ENCODE measurements at regions not wholly inside any gene's neighbourhood (a gene's known extent, or its start where the extent isn't known, plus 50 kb on each side); places are given as distances from the start of the nearest gene placed in this dataset.

DNA sequence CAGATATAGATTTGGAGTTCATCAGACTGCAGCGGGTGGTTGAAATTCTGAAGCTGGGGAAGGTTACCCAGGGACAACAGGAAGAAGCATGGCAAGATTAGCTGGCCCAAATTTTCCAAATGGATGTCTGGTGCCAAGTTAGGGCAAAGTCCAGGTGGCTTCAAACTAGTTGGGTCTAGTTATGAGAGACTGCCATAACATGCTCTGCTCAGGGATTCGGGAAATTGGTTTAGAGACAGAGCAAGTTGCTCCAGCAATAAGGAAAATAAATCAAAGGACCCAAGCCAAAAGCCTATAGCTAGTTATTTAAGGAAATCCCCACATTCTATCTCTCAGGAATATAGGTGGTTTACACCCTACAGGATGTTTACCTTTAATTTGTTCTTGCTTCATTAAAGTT is 125.7 kb upstream of the BTG1 start:
- DNase-seq (ENCODE audit: low spot score in 2 of 2): no peak
- no peak for ATAC-seq (ENCODE audit: low read depth)
- H3K9me3 Mint-ChIP-seq: no peaks in the 10 kb centered on the region
- no peak overlapping the region for H3K4me3 Mint-ChIP-seq
- no peak overlapping the region for H3K27ac Mint-ChIP-seq
- peaks cover 2% of the 10 kb centered on the region for H3K36me3 Mint-ChIP-seq
- peaks cover 9% of the 10 kb centered on the region for H3K4me1 Mint-ChIP-seq
- no peaks in the 10 kb centered on the region for H3K27me3 Mint-ChIP-seq

DNA sequence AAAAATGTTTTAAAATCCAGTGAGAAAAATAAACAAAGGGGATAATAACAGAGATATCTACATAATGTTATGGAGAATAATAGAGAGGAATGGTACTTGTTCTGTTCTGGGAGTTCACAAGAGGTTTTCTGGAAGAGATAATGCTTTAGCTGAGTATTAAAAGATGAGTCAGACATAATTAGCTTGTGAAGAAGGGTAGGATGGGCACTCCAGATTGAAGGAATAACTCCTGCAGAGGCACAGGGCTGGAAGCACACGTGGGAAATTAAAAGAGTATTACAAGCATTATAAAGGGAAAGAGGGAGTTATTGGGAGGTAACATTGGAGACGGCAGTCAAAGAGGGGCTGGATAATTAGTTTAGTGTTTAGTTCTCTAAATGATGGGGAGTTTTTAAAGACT is 124.9 kb upstream of the BTG1 start:
- H3K4me3 Mint-ChIP-seq: no peak overlapping the region
- ATAC-seq (ENCODE audit: low read depth): no peak
- H3K4me1 Mint-ChIP-seq: peaks cover 9% of the 10 kb centered on the region

DNA sequence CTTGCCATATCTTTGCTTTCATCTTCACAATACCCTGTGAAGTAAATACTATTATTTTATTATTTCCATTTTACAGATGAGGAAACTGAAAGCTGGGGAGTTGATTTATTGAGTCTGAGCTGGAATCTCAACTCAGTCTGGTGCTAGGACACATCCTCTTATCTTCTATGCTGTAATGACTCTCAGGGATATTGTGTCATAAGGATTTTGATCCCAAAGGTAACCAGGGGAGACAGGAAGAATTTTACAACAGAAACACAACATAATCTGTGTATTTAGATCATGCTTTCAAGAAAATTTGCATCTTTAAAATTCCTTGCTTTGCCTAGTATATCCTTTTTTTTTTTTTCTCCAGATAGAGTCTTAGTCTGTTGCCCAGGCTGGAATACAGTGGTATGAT is 123.3 kb upstream of the BTG1 start:
- Mint-ChIP-seq H3K27ac (no peak overlapping the region), H3K27me3 (no peaks in the 10 kb centered on the region), H3K36me3 (peaks cover 2% of the 10 kb centered on the region), H3K4me1 (peaks cover 9% of the 10 kb centered on the region), H3K9me3 (no peaks in the 10 kb centered on the region), H3K4me3 (no peak overlapping the region)
- DNase-seq (ENCODE audit: low spot score in 2 of 2): no peak
- no peak for ATAC-seq (ENCODE audit: low read depth)

More for the DNA sequence above, 124.9 kb upstream of the BTG1 start:
- Mint-ChIP-seq H3K9me3 (no peaks in the 10 kb centered on the region), H3K27me3 (no peaks in the 10 kb centered on the region), H3K27ac (no peak overlapping the region), H3K36me3 (peaks cover 2% of the 10 kb centered on the region)
- no peak for DNase-seq (ENCODE audit: low spot score in 2 of 2)

DNA sequence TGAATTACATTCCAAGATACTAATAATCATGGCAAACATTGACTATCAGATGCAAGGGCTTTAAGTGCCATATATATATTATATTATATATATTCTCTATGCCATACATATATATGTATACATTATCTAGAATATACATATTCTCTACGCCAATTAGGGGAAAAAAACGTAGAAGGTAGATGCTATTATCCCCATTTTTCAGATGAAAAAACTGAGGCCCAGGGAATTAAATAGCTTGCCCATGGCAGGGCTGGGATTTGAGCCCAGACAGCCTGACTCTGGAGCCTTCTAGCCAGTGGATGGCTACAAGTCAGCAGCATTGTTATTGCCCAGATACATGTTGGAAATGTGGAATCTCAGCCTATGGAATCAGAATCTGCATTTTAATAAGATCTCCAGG is 116.0 kb upstream of the BTG1 start:
- DNase-seq (ENCODE audit: low spot score in 2 of 2): no peak
- H3K27ac Mint-ChIP-seq: no peak overlapping the region
- H3K4me1 Mint-ChIP-seq: peaks cover 14% of the 10 kb centered on the region
- no peaks in the 10 kb centered on the region for H3K27me3 Mint-ChIP-seq
- H3K4me3 Mint-ChIP-seq: no peak overlapping the region
- H3K9me3 Mint-ChIP-seq: no peaks in the 10 kb centered on the region
- no peak for ATAC-seq (ENCODE audit: low read depth)
- peaks cover 2% of the 10 kb centered on the region for H3K36me3 Mint-ChIP-seq

DNA sequence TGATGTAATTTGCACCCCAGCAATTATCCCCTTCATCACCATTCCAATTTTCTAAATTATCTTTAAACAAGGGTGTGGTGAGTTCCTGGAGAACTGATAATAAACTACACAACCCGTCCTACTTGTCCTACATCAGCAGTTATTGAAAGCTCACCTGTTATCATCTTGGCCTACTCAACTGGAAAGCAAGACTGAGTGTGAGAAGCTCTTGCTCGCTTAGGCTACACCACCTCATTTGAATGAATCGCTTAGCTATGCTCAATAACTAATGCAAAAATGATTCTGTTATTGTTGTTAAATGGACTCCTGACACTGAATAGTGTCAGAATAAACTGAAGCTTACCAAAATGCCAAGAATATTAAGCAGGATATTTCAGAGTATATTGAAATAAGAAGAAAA is 115.4 kb upstream of the BTG1 start:
- H3K9me3 Mint-ChIP-seq: no peaks in the 10 kb centered on the region
- ATAC-seq (ENCODE audit: low read depth) (peak; percentile 76), DNase-seq (ENCODE audit: low spot score in 2 of 2) (no peak)
- no peaks in the 10 kb centered on the region for H3K27me3 Mint-ChIP-seq
- no peak overlapping the region for H3K4me3 Mint-ChIP-seq
- peaks cover 17% of the 10 kb centered on the region for H3K4me1 Mint-ChIP-seq
- no peak overlapping the region for H3K27ac Mint-ChIP-seq
- peaks cover 4% of the 10 kb centered on the region for H3K36me3 Mint-ChIP-seq

DNA sequence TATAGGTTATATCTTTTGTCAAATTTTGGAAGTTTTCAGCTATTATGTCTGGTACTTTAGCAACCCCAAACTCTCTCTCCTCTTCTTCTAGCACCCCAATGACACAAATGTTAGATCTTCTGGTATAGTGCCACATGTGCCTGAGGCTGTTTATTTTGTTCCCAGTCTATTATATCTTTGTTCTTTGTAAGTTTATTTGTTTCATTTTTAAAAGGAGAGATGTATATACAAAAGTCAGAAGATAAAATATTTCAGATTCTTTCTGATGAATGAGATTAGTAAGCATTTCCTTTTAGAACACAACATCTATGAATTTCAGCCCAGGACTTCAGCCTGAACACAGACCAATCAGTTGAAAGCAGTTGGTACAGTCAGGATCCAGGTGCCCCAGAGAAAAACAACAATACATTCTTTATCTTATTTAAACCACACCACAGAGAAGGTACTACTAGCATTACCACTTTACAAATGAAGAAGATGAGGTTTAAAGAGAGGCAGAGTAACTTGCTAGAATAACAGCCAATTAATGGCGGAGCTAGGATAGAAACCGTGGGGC is 114.1 kb upstream of the BTG1 start:
- peaks cover 3% of the 10 kb centered on the region for H3K9me3 Mint-ChIP-seq
- no peaks in the 10 kb centered on the region for H3K27me3 Mint-ChIP-seq
- DNase-seq (ENCODE audit: low spot score in 2 of 2) (no peak), ATAC-seq (ENCODE audit: low read depth) (no peak)
- no peak overlapping the region for H3K27ac Mint-ChIP-seq
- peaks cover 19% of the 10 kb centered on the region for H3K4me1 Mint-ChIP-seq
- H3K4me3 Mint-ChIP-seq: no peak overlapping the region
- peaks cover 6% of the 10 kb centered on the region for H3K36me3 Mint-ChIP-seq

DNA sequence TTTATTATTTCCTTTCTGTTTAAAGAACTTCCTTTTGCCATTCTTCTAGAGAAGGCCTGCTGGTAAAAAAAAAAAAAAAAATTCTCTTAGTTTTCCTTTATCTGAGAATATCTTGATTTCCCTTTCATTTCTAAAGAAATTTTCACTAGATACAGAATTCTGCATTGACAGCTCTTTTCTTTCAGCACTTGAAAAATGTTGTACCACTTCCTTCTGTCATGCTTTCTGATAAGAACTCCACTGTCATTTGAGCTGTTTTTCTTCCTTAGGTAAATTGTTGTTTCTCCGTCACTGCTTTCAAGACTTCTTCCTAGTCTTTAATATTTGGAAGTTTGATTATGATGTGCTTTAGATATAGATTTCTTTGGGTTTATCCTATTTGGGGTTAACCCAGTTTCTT is 113.6 kb upstream of the BTG1 start:
- Mint-ChIP-seq H3K27me3 (no peaks in the 10 kb centered on the region), H3K4me3 (no peak overlapping the region)

DNA sequence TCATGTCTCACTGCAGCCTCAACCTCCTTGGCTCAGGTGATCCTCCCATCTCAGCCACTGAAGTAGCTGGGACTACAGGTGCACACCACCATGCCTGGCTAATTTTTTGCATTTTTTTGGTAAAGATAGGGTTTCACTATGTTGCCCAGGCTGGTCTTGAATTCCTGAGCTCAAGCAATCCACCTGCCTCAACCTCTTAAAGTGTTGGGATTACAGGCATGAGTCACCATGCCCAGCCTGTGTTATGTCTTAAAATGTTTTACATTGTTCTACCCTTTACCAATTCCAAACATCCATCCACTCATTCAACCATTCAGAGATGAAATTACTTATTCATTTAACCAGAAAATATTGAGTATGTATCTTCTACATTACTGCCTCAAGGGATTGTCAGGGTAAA is 111.6 kb upstream of the BTG1 start:
- peaks cover 19% of the 10 kb centered on the region for H3K4me1 Mint-ChIP-seq
- H3K4me3 Mint-ChIP-seq: no peak overlapping the region
- DNase-seq (ENCODE audit: low spot score in 2 of 2) (no peak), ATAC-seq (ENCODE audit: low read depth) (no peak)
- no peaks in the 10 kb centered on the region for H3K27me3 Mint-ChIP-seq
- no peak overlapping the region for H3K27ac Mint-ChIP-seq
- H3K36me3 Mint-ChIP-seq: peaks cover 9% of the 10 kb centered on the region
- H3K9me3 Mint-ChIP-seq: peaks cover 5% of the 10 kb centered on the region

More for the DNA sequence above, 113.6 kb upstream of the BTG1 start:
- Mint-ChIP-seq H3K27ac (no peak overlapping the region), H3K4me1 (peaks cover 19% of the 10 kb centered on the region), H3K36me3 (peaks cover 9% of the 10 kb centered on the region), H3K9me3 (peaks cover 5% of the 10 kb centered on the region)
- no peak for DNase-seq (ENCODE audit: low spot score in 2 of 2)
- ATAC-seq (ENCODE audit: low read depth): no peak

DNA sequence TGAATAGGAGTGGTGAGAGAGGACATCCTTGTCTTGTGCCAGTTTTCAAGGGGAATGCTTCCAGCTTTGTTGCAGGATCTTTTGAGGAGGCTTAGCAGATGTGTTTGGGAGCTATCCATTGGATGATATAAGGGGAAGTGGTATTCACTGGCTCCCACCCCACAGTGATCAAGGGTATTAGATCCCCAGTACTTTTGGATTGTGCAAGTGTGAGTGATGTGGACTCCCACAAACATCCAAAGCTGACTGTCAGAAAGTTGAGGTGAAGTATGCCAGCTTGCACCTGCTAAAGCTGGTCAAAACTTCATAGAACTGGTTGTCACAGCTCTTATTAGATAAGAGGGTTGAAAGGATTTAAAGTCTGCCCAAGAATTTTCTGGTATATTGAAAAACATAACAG is 110.1 kb upstream of the BTG1 start:
- no peak overlapping the region for H3K27ac Mint-ChIP-seq
- H3K27me3 Mint-ChIP-seq: no peaks in the 10 kb centered on the region
- ATAC-seq (ENCODE audit: low read depth): no peak
- H3K4me1 Mint-ChIP-seq: peaks cover 18% of the 10 kb centered on the region
- no peak overlapping the region for H3K4me3 Mint-ChIP-seq
- peaks cover 5% of the 10 kb centered on the region for H3K9me3 Mint-ChIP-seq
- peaks cover 9% of the 10 kb centered on the region for H3K36me3 Mint-ChIP-seq
- DNase-seq (ENCODE audit: low spot score in 2 of 2): no peak

DNA sequence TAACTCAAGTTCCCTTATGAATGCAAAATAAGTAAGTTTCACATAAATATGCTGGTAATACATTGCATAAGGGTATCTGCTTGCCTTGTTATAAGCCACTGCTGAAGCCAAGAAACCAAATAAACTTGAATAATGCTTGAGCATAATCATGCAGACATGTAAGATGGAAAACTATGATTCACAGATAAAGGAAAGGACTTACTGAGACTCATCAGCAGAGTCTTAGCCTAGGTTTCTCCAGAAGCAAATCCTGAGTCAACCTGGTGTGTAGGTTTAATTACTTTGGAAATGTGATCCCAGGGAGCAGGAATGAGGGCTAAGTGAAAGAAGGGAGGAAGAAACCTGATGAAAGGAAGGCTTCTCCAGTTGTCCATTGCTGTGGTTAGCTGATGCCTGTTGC is 107.7 kb upstream of the BTG1 start:
- no peak overlapping the region for H3K4me3 Mint-ChIP-seq
- ATAC-seq (ENCODE audit: low read depth): no peak

DNA sequence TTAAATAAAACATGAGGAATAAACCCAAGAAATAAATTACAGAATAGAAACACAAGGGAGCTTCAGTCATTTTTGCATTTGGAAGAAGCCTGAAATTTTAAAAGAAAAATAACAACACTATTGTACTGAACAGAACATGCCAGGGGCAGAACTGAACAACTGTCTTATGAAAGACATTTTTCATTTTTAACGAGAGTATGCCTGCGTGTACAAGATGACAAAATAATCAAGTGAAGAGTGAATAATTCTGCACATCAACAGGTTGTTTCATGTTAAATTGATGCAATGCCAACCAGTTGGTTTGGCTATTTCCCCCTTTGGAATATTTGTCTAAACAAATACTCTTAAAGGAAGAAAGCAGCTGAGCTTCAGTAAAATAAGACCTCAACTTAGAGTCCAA is 103.3 kb upstream of the BTG1 start:
- no peaks in the 10 kb centered on the region for H3K9me3 Mint-ChIP-seq
- peaks cover 7% of the 10 kb centered on the region for H3K4me1 Mint-ChIP-seq
- H3K27me3 Mint-ChIP-seq: no peaks in the 10 kb centered on the region
- no peak for DNase-seq (ENCODE audit: low spot score in 2 of 2)
- ATAC-seq (ENCODE audit: low read depth): no peak
- H3K4me3 Mint-ChIP-seq: no peak overlapping the region
- H3K36me3 Mint-ChIP-seq: no peaks in the 10 kb centered on the region
- H3K27ac Mint-ChIP-seq: no peak overlapping the region

More for the DNA sequence above, 107.7 kb upstream of the BTG1 start:
- Mint-ChIP-seq H3K4me1 (peaks cover 12% of the 10 kb centered on the region), H3K27me3 (no peaks in the 10 kb centered on the region), H3K9me3 (peaks cover 5% of the 10 kb centered on the region), H3K36me3 (peaks cover 7% of the 10 kb centered on the region), H3K27ac (no peak overlapping the region)
- no peak for DNase-seq (ENCODE audit: low spot score in 2 of 2)

DNA sequence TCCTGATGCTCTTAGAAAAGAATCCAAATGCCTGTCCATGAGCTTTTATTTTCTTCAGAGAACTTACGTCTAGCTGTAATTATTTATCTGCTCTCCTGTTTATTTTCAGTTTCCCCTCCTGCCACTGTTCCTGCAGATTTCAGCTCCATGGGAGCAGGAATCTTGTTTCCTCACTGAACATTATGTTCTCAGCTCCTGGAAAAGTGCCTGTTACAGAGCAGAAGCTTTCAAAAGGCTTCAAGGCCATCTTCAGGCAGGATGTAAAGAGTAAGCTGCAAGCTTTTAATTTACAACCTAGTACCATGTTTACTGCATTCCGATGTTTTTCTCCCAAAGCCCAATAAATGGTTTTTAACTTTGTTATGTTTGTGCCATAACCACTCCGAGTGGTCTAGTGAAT is 98.4 kb upstream of the BTG1 start:
- peaks cover 2% of the 10 kb centered on the region for H3K36me3 Mint-ChIP-seq
- ATAC-seq (ENCODE audit: low read depth): no peak
- peaks cover 6% of the 10 kb centered on the region for H3K4me1 Mint-ChIP-seq
- H3K27me3 Mint-ChIP-seq: no peaks in the 10 kb centered on the region
- no peak for DNase-seq (ENCODE audit: low spot score in 2 of 2)
- H3K9me3 Mint-ChIP-seq: no peaks in the 10 kb centered on the region
- no peak overlapping the region for H3K4me3 Mint-ChIP-seq
- no peak overlapping the region for H3K27ac Mint-ChIP-seq

DNA sequence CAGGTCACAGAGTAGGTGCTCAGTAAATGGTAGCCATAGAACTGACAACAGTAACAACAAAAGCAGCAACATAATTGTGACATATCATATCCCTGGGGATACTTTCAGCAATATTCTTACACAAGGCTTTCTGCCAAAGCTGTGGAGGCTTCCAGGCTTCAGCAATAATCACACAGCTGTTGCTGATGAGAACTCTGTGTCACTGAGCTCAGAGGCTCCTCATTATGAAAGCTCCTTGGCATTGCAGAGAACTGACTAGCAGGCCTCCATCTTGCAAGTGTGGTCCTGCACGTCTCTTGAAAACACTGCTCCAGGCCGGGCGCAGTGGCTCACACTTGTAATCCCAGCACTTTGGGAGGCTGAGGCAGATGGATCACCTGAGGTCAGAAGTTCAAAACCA is 97.3 kb upstream of the BTG1 start:
- Mint-ChIP-seq H3K4me3 (no peak overlapping the region), H3K27me3 (no peaks in the 10 kb centered on the region), H3K27ac (no peak overlapping the region), H3K36me3 (peaks cover 2% of the 10 kb centered on the region), H3K4me1 (peaks cover 6% of the 10 kb centered on the region), H3K9me3 (no peaks in the 10 kb centered on the region)
- no peak for ATAC-seq (ENCODE audit: low read depth)
- no peak for DNase-seq (ENCODE audit: low spot score in 2 of 2)

DNA sequence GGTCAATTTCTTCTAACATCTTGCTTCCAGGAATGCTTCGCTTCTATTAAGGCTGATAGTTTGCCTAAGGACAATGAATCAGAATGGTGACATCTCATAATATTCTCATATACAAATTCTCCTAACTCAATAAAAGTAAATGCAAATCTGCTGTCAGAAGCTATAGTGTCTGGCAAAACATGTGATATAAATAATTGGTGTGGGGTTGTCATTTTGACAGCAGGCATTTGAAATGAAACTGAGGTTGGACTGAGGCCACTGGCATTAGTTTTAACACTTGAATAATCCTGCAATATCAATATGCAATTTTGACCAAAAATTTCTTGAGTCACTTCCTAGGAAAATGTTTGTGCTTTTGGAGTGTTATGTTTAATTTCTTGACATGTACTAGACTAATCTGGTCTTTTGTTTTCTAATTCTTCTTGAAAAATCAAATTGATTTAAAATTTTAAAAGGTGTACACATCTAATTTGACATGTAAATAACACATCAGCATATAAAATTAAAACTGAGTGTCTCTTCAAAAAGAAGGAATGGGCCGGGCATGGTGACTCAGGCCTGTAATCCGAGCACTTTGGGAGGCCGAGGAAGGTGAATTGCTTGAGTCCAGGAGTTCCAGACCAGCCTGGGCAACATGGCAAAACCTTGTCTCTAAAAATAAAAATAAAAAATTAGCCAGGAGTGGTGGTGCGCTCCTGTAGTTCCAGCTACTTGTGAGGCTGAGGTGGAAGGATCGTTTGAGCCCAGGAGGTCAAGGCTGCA is 92.3 kb upstream of the BTG1 start:
- no peak for ATAC-seq (ENCODE audit: low read depth)
- no peak overlapping the region for H3K4me3 Mint-ChIP-seq
- peak overlapping the region; percentile 46 for H3K27ac Mint-ChIP-seq
- H3K36me3 Mint-ChIP-seq: no peaks in the 10 kb centered on the region
- H3K4me1 Mint-ChIP-seq: peaks cover 3% of the 10 kb centered on the region
- DNase-seq (ENCODE audit: low spot score in 2 of 2): no peak
- H3K9me3 Mint-ChIP-seq: no peaks in the 10 kb centered on the region
- H3K27me3 Mint-ChIP-seq: no peaks in the 10 kb centered on the region

DNA sequence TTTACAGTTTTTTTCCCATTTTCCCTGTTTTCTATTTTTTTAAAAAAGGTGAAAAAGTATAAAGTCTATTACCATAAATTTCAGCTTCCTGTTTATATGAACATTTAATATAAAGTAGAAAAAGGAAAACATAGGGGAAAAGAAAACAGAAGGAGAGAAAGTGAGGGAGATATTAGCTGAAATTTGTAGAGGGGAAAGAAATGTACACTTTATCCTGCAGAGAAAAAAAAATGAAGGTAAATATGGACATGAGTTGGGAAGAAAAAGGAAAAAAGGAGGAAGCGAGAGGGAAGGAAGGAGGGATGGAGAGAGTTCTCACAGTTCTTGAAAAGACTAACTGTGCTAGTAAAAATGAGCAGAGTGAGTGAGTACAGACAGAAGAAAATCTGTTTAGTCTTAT is 91.6 kb upstream of the BTG1 start:
- no peak overlapping the region for H3K4me3 Mint-ChIP-seq
- H3K9me3 Mint-ChIP-seq: no peaks in the 10 kb centered on the region
- peak overlapping the region; percentile 46 for H3K27ac Mint-ChIP-seq

More for the DNA sequence above, 91.6 kb upstream of the BTG1 start:
- Mint-ChIP-seq H3K27me3 (no peaks in the 10 kb centered on the region), H3K4me1 (peaks cover 3% of the 10 kb centered on the region), H3K36me3 (no peaks in the 10 kb centered on the region)
- ATAC-seq (ENCODE audit: low read depth): no peak
- DNase-seq (ENCODE audit: low spot score in 2 of 2): no peak
